ENCODE measurements at regions not wholly inside any gene's neighbourhood (a gene's known extent, or its start where the extent isn't known, plus 50 kb on each side); places are given as distances from the start of the nearest gene placed in this dataset.

- TF ChIP-seq CTCF (IDR thresholded peaks at IDR 0.05 in 4 of 5, conservative IDR thresholded peaks at IDR 0.05 in 1 of 5) (no peak), POLR2A (IDR thresholded peaks at IDR 0.05) (no peak)
Measured at GRCh38 chr4:126221717-126222340, 907.1 kb downstream of the FAT4 start.
